ENCODE measurements at regions not wholly inside any gene's neighbourhood (a gene's known extent, or its start where the extent isn't known, plus 50 kb on each side); places are given as distances from the start of the nearest gene placed in this dataset.

DNA sequence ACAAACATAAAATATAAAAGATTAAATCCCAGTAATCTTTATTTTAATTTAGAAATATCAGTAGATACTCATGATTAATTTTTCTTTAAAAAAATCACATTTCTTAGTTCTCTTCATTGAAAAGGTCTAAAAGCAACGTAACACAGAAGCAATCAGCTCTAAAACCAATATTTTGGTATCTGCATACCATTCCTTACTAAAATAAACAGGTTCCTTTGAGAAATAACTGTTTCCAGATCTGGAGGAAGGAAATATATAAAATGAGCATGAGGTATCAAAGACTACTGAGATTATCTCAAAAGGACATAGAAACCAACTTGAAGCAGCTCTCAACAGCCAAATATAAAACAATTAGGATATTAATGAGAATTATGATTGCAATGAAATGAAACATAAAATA is 301.0 kb upstream of the GNAI1 start:
- TF ChIP-seq, protein P1, sequence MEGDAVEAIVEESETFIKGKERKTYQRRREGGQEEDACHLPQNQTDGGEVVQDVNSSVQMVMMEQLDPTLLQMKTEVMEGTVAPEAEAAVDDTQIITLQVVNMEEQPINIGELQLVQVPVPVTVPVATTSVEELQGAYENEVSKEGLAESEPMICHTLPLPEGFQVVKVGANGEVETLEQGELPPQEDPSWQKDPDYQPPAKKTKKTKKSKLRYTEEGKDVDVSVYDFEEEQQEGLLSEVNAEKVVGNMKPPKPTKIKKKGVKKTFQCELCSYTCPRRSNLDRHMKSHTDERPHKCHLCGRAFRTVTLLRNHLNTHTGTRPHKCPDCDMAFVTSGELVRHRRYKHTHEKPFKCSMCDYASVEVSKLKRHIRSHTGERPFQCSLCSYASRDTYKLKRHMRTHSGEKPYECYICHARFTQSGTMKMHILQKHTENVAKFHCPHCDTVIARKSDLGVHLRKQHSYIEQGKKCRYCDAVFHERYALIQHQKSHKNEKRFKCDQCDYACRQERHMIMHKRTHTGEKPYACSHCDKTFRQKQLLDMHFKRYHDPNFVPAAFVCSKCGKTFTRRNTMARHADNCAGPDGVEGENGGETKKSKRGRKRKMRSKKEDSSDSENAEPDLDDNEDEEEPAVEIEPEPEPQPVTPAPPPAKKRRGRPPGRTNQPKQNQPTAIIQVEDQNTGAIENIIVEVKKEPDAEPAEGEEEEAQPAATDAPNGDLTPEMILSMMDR (IDR thresholded peaks at IDR 0.05; ENCODE audit: insufficient read depth, missing control alignments): no peak
- FAIRE-seq: no peak
- no peak for DNase-seq (ENCODE audit: insufficient read length, low spot score)

DNA sequence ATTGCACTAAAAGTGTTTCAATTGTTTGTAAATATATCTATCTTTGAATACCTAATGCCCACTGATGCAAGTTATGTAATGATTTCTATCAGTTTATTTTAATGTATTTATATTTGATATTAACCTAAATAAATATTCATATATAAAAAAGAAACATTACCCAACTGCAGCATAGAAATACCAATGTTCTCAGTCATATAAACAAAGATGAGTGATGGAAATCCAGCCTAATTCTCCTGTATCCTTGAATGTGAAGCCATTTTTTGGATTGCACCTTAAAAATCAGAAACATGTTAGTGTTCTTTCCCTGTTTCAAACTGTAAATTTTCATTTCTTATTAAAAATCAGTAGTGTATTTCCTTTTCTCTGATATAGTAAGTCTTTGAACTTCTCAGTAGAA is 305.8 kb upstream of the GNAI1 start:
- DNase-seq (ENCODE audit: insufficient read length, low spot score): no peak
- FAIRE-seq: no peak
- TF ChIP-seq, protein P1 (IDR thresholded peaks at IDR 0.05; ENCODE audit: insufficient read depth, missing control alignments): no peak

DNA sequence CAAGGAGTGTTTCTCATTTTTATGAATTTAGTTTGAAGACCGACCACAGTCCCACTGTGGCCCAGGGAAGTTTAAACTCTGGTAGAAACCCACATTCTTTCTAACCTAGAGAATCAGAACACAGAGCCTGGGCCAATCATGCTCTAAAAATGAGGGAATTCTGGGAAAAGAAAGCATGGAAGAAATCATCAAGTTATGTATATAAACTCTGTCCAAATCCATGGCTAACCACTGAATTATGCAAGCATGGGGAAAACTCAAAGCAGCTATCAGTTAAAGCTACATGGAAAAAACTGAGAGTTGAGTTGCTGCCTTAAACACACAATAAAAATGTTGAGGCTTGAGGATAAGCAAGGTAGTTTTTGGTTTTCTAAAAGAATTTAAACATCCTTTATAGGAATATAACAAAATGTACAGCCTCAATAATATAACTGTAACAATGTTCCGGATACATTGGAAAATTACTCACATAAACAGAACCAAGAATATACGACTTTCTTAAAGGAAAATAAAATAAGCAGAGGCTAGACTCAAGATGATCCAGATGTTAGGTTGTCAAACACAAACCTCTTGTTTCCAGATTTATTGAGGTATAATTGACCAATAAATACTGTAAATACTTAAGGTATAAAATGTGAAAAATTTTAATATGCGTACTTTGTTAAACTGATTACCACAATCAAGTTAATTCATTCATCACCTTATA is 311.2 kb upstream of the GNAI1 start:
- FAIRE-seq (no peak), DNase-seq (ENCODE audit: insufficient read length, low spot score) (no peak)
- TF ChIP-seq, protein P1 (IDR thresholded peaks at IDR 0.05; ENCODE audit: insufficient read depth, missing control alignments): no peak

DNA sequence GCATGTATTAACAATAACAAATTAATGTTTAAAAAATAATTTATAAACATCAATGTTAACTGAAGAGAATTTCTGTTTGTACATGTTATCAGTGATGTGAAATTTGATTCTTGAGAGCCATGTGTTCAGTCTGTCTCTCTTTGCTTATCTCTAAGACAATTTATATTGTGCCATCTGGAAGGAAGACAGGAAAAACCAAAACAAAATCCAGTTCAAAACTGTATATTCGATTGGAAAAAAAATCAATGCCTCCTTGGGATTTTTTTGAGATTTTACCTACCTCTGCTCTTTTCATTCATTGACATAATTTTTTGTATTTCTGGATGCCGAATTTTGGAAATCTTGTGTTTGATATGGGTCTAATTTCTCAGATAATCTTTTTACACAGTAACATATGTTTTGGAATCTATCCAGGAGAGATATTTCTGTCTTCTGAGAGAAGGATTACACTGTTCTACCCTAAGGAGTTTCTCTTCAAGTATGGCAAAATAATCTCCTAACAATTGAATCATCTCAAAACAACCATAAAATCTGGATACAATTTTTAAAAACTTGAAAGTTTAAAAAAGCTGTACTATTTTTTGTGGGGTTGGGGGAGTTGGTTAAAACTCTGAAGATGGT is 311.9 kb upstream of the GNAI1 start:
- no peak for DNase-seq (ENCODE audit: insufficient read length, low spot score)
- TF ChIP-seq, protein P1 (IDR thresholded peaks at IDR 0.05; ENCODE audit: insufficient read depth, missing control alignments): no peak
- FAIRE-seq: peak; percentile 94

DNA sequence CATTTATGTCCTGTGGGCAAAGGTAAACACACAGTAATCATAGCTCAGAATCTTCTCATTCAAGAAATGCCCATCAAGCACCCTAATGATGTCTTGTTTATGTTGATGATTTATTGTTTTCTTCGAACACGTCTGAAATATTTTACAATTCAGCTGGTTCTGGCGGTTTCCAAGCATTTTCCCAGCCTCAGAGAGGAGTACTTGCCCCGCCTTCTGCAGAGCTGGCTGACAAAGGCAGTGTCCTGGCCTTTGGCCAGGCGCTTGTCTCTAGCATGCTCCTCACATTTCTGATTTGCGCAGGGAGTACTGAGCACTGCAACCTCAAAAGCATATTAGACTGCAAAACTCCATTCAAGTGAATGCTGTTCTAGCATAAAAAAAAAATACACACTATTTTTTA is 314.2 kb upstream of the GNAI1 start:
- DNase-seq (ENCODE audit: insufficient read length, low spot score) (no peak), FAIRE-seq (no peak)

DNA sequence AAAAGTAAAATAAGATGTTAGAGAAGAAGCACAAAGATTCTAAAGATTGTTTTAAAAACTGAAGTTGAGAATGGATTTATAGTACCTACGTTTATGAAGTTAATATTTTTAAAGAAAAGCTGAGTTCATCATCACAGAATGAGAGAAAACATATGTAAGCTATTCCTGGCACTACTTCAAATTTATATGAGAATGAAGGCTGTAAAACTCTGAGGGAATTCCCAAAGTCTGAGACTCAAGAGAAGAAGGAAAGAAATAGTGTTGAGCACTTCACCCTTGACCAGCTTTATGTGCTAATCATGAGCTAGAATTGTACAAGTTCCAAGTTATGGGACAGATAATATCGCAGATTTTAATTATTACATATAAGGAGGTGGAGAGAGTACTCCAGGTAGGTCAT is 323.7 kb upstream of the GNAI1 start:
- DNase-seq (ENCODE audit: insufficient read length, low spot score) (no peak), FAIRE-seq (no peak)
- TF ChIP-seq, protein P1 (IDR thresholded peaks at IDR 0.05; ENCODE audit: insufficient read depth, missing control alignments): no peak

More for the DNA sequence above, 314.2 kb upstream of the GNAI1 start:
- TF ChIP-seq, protein P1 (IDR thresholded peaks at IDR 0.05; ENCODE audit: insufficient read depth, missing control alignments): no peak

DNA sequence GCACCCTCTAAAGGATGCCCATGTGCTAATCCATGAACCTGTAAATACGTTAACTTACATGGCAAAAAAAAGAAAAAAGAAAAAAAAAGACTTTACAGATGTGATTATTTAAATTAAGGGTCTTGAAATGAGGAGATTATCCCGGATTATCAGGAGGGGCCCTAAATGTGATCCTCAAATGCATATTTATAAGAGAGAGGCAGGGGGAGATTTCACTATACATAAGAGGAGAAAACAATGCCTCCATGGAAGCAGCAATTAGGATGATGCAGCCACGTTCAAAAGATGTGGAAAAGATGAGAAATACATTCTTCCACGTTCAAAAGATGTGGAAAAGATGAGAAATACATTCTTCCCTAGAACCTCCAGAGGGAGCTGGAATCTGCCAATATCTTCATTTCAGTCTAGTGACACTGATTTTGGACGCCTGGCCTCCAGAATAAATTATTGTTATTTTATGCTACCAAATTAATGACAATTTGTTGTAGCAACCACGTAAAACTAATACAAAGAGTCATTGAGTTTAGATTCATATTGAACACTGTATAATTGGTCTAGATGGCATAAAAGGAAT is 328.4 kb upstream of the GNAI1 start:
- no peak for DNase-seq (ENCODE audit: insufficient read length, low spot score)
- FAIRE-seq: no peak
- TF ChIP-seq, protein P1 (IDR thresholded peaks at IDR 0.05; ENCODE audit: insufficient read depth, missing control alignments): peak; percentile 27
